Right lobe of liver (tissue), 4 donors: ENCODE measurements at regions not wholly inside any gene's neighbourhood (a gene's known extent, or its start where the extent isn't known, plus 50 kb on each side); places are given as distances from the start of the nearest gene placed in this dataset.

Experiments
- CTCF ChIP-seq, 4 donors: fragments of 200-600 bp in 3 of 4; fragments of 450-650 bp in 1 of 4; IDR thresholded peaks; one replicate each; pipeline versions ENCODE4 v1.5.1 to v1.8.0; 2016 to 2022; ENCODE audit warnings: antibody characterized with exemption in 4 of 4, mild to moderate bottlenecking in 2 of 4
- POLR2A ChIP-seq: fragments of 450-650 bp; IDR thresholded peaks from one replicate; pipeline ENCODE4 v1.6.1; 2017; ENCODE audit warnings: antibody characterized with exemption, mild to moderate bottlenecking
- donor health status: DM: no; HTN: no; CAD: no.
- donor health status: DM: no; HTN: no; CAD: no.
- donor health status: DM: no; HTN: yes; CAD: no.

- TF ChIP-seq CTCF (IDR thresholded peaks at IDR 0.05) = no peak
- no peak for TF ChIP-seq POLR2A
Measured at GRCh38 chr10:77696584-77696983, 59.0 kb upstream of the KCNMA1 start.
